Endodermal cell (in vitro differentiated cells): ENCODE measurements at regions not wholly inside any gene's neighbourhood (a gene's known extent, or its start where the extent isn't known, plus 50 kb on each side); places are given as distances from the start of the nearest gene placed in this dataset.

ENCODE experiments used
- DNase-seq: peaks from one replicate; pipeline ENCODE4 v3.0.0-alpha.2; 2017
- H3K27ac ChIP-seq: 2 replicates; pipeline ENCODE4 v1.5.1; 2013; ENCODE audit warnings: mild to moderate bottlenecking, low read depth, low read length, moderate library complexity
- H3K27me3 ChIP-seq: 2 replicates; pipeline ENCODE4 v1.6.1; 2013; ENCODE audit warnings: mild to moderate bottlenecking, low read length, moderate library complexity; ENCODE audit not compliant: insufficient read depth, control insufficient read depth, poor library complexity, severe bottlenecking
- H3K36me3 ChIP-seq: 2 replicates; pipeline ENCODE4 v1.7.0; 2013; ENCODE audit warnings: mild to moderate bottlenecking, low read length, moderate library complexity; ENCODE audit not compliant: control insufficient read depth, insufficient read depth
- H3K4me1 ChIP-seq: one replicate; pipeline ENCODE4 v1.7.0; 2013; ENCODE audit warnings: low read length; ENCODE audit not compliant: control insufficient read depth, insufficient read depth
- H3K4me3 ChIP-seq: 2 replicates; pipeline ENCODE4 v1.5.1; 2013; ENCODE audit warnings: mild to moderate bottlenecking, low read length, moderate library complexity
- H3K9ac ChIP-seq: 2 replicates; pipeline ENCODE4 v1.6.1; 2013; ENCODE audit warnings: mild to moderate bottlenecking, low read length, moderate library complexity; ENCODE audit not compliant: poor library complexity, severe bottlenecking; ENCODE audit errors: extremely low read depth
- H3K9me3 ChIP-seq: 2 replicates; pipeline ENCODE4 v1.6.1; 2013; ENCODE audit warnings: mild to moderate bottlenecking, low read length, moderate library complexity; ENCODE audit not compliant: control insufficient read depth
- H3K27ac Mint-ChIP-seq: 2 replicates; pipeline ENCODE4 v1.8.0; 2020; ENCODE audit warnings: mixed read lengths
- H3K27me3 Mint-ChIP-seq: 2 replicates; pipeline ENCODE4 v1.8.0; 2021; ENCODE audit warnings: mild to moderate bottlenecking, mixed read lengths; ENCODE audit not compliant: insufficient read depth
- H3K36me3 Mint-ChIP-seq: 2 replicates; pipeline ENCODE4 v1.8.0; 2020; ENCODE audit warnings: low read depth, mixed read lengths
- H3K4me1 Mint-ChIP-seq: 2 replicates; pipeline ENCODE4 v1.8.0; 2020; ENCODE audit warnings: mixed read lengths
- H3K4me3 Mint-ChIP-seq: 2 replicates; pipeline ENCODE4 v1.8.0; 2020; ENCODE audit warnings: mild to moderate bottlenecking, moderate library complexity, mixed read lengths
- H3K9me3 Mint-ChIP-seq: 2 replicates; pipeline ENCODE4 v1.8.0; 2020; ENCODE audit warnings: mild to moderate bottlenecking, mixed read lengths
- CTCF ChIP-seq: fragments of 200-600 bp; sonication (generic); conservative IDR thresholded peaks from 2 replicates; pipeline ENCODE4 v1.5.0; 2021; ENCODE audit warnings: antibody characterized with exemption, mild to moderate bottlenecking
- WGBS, 2 experiments: methylation state at CpG; one replicate each; pipeline versions ENCODE4 v1.1.5 to v1.1.7; 2013; ENCODE audit warnings: missing lambda C conversion rate in 2 of 2, mixed read lengths in 1 of 2; ENCODE audit not compliant: insufficient coverage in 1 of 2, insufficient read length in 1 of 2; 5-methylcytosine and 5-hydroxymethylcytosine counted together

DNA sequence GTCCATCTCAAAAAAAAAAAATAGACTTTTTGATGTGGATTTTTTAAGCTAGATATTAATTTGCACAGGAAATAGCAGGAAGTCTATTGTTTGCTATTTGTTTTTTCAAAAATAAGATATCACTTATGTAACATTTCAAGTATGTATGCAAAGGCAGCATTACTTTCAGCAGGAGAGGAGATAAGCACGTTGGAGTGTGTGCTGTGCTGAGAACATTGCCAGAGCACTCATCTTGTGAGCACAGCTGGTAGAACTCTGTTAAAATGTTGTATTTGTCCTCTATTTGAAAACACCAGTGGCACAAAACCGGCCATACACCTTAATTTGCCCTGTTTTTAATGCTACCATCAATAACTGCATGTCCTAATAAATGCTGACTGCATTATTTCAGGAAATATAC lies 1061.9 kb upstream of the CDH18 start:
- H3K36me3 Mint-ChIP-seq, result no peaks in the 10 kb centered on the region

DNA sequence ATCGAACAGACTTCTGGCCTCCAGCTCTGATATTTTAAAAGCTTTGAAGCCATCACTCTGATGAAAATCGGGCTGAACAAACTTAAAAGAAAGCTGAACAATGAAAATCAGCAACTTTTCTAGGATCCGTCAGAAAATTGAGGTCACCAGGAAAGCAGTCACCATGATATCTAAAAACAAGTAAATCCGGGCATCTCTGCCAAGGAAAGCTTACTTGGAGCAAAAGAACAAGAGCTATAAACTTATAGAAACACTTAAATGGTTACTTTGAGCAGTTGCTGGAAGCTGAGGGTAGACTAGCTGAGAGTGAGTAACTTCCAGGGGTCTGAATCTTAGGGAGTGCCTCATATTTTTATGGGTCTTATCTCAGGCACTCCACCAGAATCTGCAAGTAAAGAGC lies 1043.0 kb upstream of the CDH18 start:
- no peak for TF ChIP-seq CTCF
- Histone ChIP-seq H3K4me1 (no peaks in the 10 kb centered on the region), H3K9me3 (no peaks in the 10 kb centered on the region), H3K4me3 (no peak overlapping the region), H3K27me3 (no peaks in the 10 kb centered on the region), H3K36me3 (no peaks in the 10 kb centered on the region), H3K9ac (no peak overlapping the region), H3K27ac (no peak overlapping the region)
- Mint-ChIP-seq H3K4me1 (no peaks in the 10 kb centered on the region), H3K36me3 (no peaks in the 10 kb centered on the region), H3K27ac (no peak overlapping the region), H3K27me3 (no peaks in the 10 kb centered on the region), H3K9me3 (no peaks in the 10 kb centered on the region), H3K4me3 (no peak overlapping the region)
- WGBS, 2 experiments, result 87 to 96% methylated on average over 2 to 4 of the region's 4 CpGs
- no peak for DNase-seq

More for the DNA sequence above, 1061.9 kb upstream of the CDH18 start:
- Histone ChIP-seq H3K9ac (no peak overlapping the region), H3K9me3 (no peaks in the 10 kb centered on the region), H3K27ac (no peak overlapping the region), H3K27me3 (no peaks in the 10 kb centered on the region), H3K36me3 (no peaks in the 10 kb centered on the region), H3K4me3 (no peak overlapping the region), H3K4me1 (no peaks in the 10 kb centered on the region)
- H3K27ac Mint-ChIP-seq, result no peak overlapping the region
- 73 to 88% methylated on average over 2 of the region's 2 CpGs for WGBS, 2 experiments
- peaks cover 10% of the 10 kb centered on the region for H3K9me3 Mint-ChIP-seq
- peaks cover 4% of the 10 kb centered on the region for H3K4me1 Mint-ChIP-seq
- H3K4me3 Mint-ChIP-seq, result no peak overlapping the region
- no peak for DNase-seq
- H3K27me3 Mint-ChIP-seq, result no peaks in the 10 kb centered on the region
- no peak for TF ChIP-seq CTCF

- no peaks in the 10 kb centered on the region for H3K27me3 ChIP-seq
- TF ChIP-seq CTCF, result no peak
- Mint-ChIP-seq H3K36me3 (peaks cover 10% of the 10 kb centered on the region), H3K27me3 (no peaks in the 10 kb centered on the region), H3K27ac (no peak overlapping the region), H3K9me3 (peaks cover 24% of the 10 kb centered on the region), H3K4me3 (no peak overlapping the region), H3K4me1 (peaks cover 2% of the 10 kb centered on the region)
- H3K36me3 ChIP-seq, result no peaks in the 10 kb centered on the region
- no peak for DNase-seq
- 86% methylated on average over 1 of the region's 1 CpG; no CpG with 5 or more reads in 1 of the 2 experiments for WGBS, 2 experiments
- H3K9me3 ChIP-seq, result peaks cover 43% of the 10 kb centered on the region
- H3K4me1 ChIP-seq, result no peaks in the 10 kb centered on the region
- no peak overlapping the region for H3K9ac ChIP-seq
- H3K4me3 ChIP-seq, result no peak overlapping the region
- H3K27ac ChIP-seq, result no peak overlapping the region
Measured at GRCh38 chr5:21024966-21025365, 1037.0 kb upstream of the CDH18 start.
